ENCODE measurements at regions not wholly inside any gene's neighbourhood (a gene's known extent, or its start where the extent isn't known, plus 50 kb on each side); places are given as distances from the start of the nearest gene placed in this dataset.
A peak's percentile ranks its signal among the peaks of the same experiment; 100 is the strongest.

- H3K27ac ChIP-seq (replicated peaks) = no peak overlapping the region
- DNase-seq (ENCODE audit: low read depth in 1 of 2, low spot score in 1 of 2) = no peak
- no peak overlapping the region for H3K4me3 ChIP-seq (replicated peaks; ENCODE audit: insufficient read depth, low read length)
- H3K27me3 ChIP-seq (ENCODE audit: insufficient read depth, poor library complexity, severe bottlenecking) = no peaks in the 10 kb centered on the region
- TF ChIP-seq SPI1 (IDR thresholded peaks at IDR 0.05; ENCODE audit: borderline replicate concordance, low read depth) (peak; percentile 18; the same call in 1 of the 2 replicates), GABPA (IDR thresholded peaks at IDR 0.05; ENCODE audit: low read depth) (no peak)
Observed at GRCh38 chr11:44505581-44506054, 59.8 kb upstream of the CD82 start.

- no peak for TF ChIP-seq GABPA (IDR thresholded peaks at IDR 0.05; ENCODE audit: low read depth)
- TF ChIP-seq SPI1 (IDR thresholded peaks at IDR 0.05; ENCODE audit: borderline replicate concordance, low read depth) = no peak
- no peak for TF ChIP-seq REST (IDR thresholded peaks at IDR 0.05; ENCODE audit: insufficient replicate concordance, low read depth)
- no peak for TF ChIP-seq CTCF (IDR thresholded peaks at IDR 0.05; ENCODE audit: insufficient read depth, low read length)
- no peak overlapping the region for H3K4me3 ChIP-seq (replicated peaks; ENCODE audit: insufficient read depth, low read length)
- H3K27ac ChIP-seq (replicated peaks) = no peak overlapping the region
- H3K27me3 ChIP-seq (ENCODE audit: insufficient read depth, poor library complexity, severe bottlenecking) = no peaks in the 10 kb centered on the region
- no peak for DNase-seq (ENCODE audit: low read depth in 1 of 2, low spot score in 1 of 2)
Observed at GRCh38 chr11:44506375-44507016, 59.0 kb upstream of the CD82 start.

- no peak for TF ChIP-seq CTCF (IDR thresholded peaks at IDR 0.05; ENCODE audit: insufficient read depth, low read length)
- TF ChIP-seq GABPA (IDR thresholded peaks at IDR 0.05; ENCODE audit: low read depth) = no peak
- no peak for TF ChIP-seq SPI1 (IDR thresholded peaks at IDR 0.05; ENCODE audit: borderline replicate concordance, low read depth)
- no peak for DNase-seq (ENCODE audit: low read depth in 1 of 2, low spot score in 1 of 2)
- Histone ChIP-seq H3K27me3 (ENCODE audit: insufficient read depth, poor library complexity, severe bottlenecking) (no peaks in the 10 kb centered on the region), H3K4me3 (replicated peaks; ENCODE audit: insufficient read depth, low read length) (no peak overlapping the region), H3K27ac (replicated peaks) (no peak overlapping the region)
Observed at GRCh38 chr11:44507491-44507890, 58.0 kb upstream of the CD82 start.

- DNase-seq (ENCODE audit: low read depth in 1 of 2, low spot score in 1 of 2) = no peak
- no peak for TF ChIP-seq SPI1 (IDR thresholded peaks at IDR 0.05; ENCODE audit: borderline replicate concordance, low read depth)
- no peak overlapping the region for H3K4me3 ChIP-seq (replicated peaks; ENCODE audit: insufficient read depth, low read length)
- no peaks in the 10 kb centered on the region for H3K27me3 ChIP-seq (ENCODE audit: insufficient read depth, poor library complexity, severe bottlenecking)
- no peak overlapping the region for H3K27ac ChIP-seq (replicated peaks)
Observed at GRCh38 chr11:44507896-44508445, 57.5 kb upstream of the CD82 start.

- TF ChIP-seq CTCF (IDR thresholded peaks at IDR 0.05; ENCODE audit: insufficient read depth, low read length) = no peak
- TF ChIP-seq SPI1 (IDR thresholded peaks at IDR 0.05; ENCODE audit: borderline replicate concordance, low read depth) = no peak
- no peak for TF ChIP-seq GABPA (IDR thresholded peaks at IDR 0.05; ENCODE audit: low read depth)
- no peak for TF ChIP-seq POLR2AphosphoS5 (IDR thresholded peaks at IDR 0.05; ENCODE audit: low read depth)
- TF ChIP-seq REST (IDR thresholded peaks at IDR 0.05; ENCODE audit: insufficient replicate concordance, low read depth) = no peak
- Histone ChIP-seq H3K4me3 (replicated peaks; ENCODE audit: insufficient read depth, low read length) (no peak overlapping the region), H3K27ac (replicated peaks) (no peak overlapping the region), H3K27me3 (ENCODE audit: insufficient read depth, poor library complexity, severe bottlenecking) (no peaks in the 10 kb centered on the region)
- no peak for DNase-seq (ENCODE audit: low read depth in 1 of 2, low spot score in 1 of 2)
Observed at GRCh38 chr11:44509296-44509695, 56.2 kb upstream of the CD82 start.

Measured in HL-60 (cell line).